Gastrocnemius medialis (tissue), 4 donors: ENCODE measurements at regions not wholly inside any gene's neighbourhood (a gene's known extent, or its start where the extent isn't known, plus 50 kb on each side); places are given as distances from the start of the nearest gene placed in this dataset.

ENCODE experiments used
- ATAC-seq, 2 donors: fragments of 150-250 bp; one replicate each; pipeline ENCODE4 v1.9.1; 2016
- DNase-seq, 2 donors: peaks; one replicate each; pipeline ENCODE4 v3.0.0-alpha.2; 2019
- H3K27ac ChIP-seq, 4 donors: fragments of 200-600 bp; sonication (generic); 1 replicate in 1 of 4; 2 replicates in 3 of 4; pipeline ENCODE4 v1.5.1; 2016 to 2018; ENCODE audit warnings: mild to moderate bottlenecking in 2 of 4, moderate library complexity in 1 of 4
- H3K27me3 ChIP-seq, 3 donors: fragments of 200-600 bp; sonication (generic) in 2 of 3; 1 replicate in 1 of 3; 2 replicates in 2 of 3; pipeline versions ENCODE4 v1.5.1 to v1.6.0; 2016 to 2019; ENCODE audit warnings: mild to moderate bottlenecking in 1 of 3, moderate library complexity in 1 of 3
- H3K36me3 ChIP-seq, 2 donors: fragments of 200-600 bp; sonication (generic) in 1 of 2; one replicate each; pipeline ENCODE4 v1.5.1; 2017 to 2018
- H3K4me1 ChIP-seq, 2 donors: fragments of 200-600 bp; sonication (generic) in 1 of 2; one replicate each; pipeline ENCODE4 v1.5.1; 2016 to 2017; ENCODE audit warnings: mild to moderate bottlenecking in 2 of 2
- H3K4me3 ChIP-seq, 4 donors: fragments of 200-600 bp; sonication (generic) in 3 of 4; 1 replicate in 1 of 4; 2 replicates in 3 of 4; pipeline ENCODE4 v1.5.1; 2016 to 2019; ENCODE audit warnings: mild to moderate bottlenecking in 2 of 4
- H3K9me3 ChIP-seq, 3 donors: fragments of 200-600 bp; sonication (generic) in 2 of 3; 1 replicate in 1 of 3; 2 replicates in 2 of 3; pipeline ENCODE4 v1.5.1; 2016 to 2019
- CTCF ChIP-seq, 5 experiments: fragments of 450-650 bp in 3 of 5; fragments of 200-600 bp in 2 of 5; sonication (generic) in 2 of 5; IDR thresholded peaks in 4 of 5; conservative IDR thresholded peaks in 1 of 5; 1 replicate in 4 of 5; 2 replicates in 1 of 5; pipeline ENCODE4 v1.5.1; 2016 to 2019; ENCODE audit warnings: antibody characterized with exemption in 5 of 5, mild to moderate bottlenecking in 3 of 5, moderate library complexity in 3 of 5
- POLR2A ChIP-seq, 2 donors: fragments of 450-650 bp; IDR thresholded peaks; one replicate each; pipeline ENCODE4 v1.6.1; 2017; ENCODE audit warnings: antibody characterized with exemption in 2 of 2, mild to moderate bottlenecking in 2 of 2, moderate library complexity in 2 of 2
- in situ Hi-C, 4 donors: fragments of 200-750 bp; cut with MboI; loops; one replicate each; pipeline versions ENCODE4 v1.15.0 to v1.8.0; 2017; ENCODE audit warnings: low sequenced_read_pairs in 4 of 4
- intact Hi-C: fragments of 100-400 bp; cut with DNase I; formaldehyde crosslinking; loops from one replicate; pipeline ENCODE4 v1.15.1; 2023; ENCODE audit warnings: low total_unique reads

GRCh38 chr5:74309050-74309449 is 331.5 kb downstream of the ENC1 start:
- ATAC-seq = no peak
- no peak overlapping the region for H3K4me3 ChIP-seq

GRCh38 chr5:74306845-74307244 is 333.7 kb downstream of the ENC1 start:
- TF ChIP-seq POLR2A (IDR thresholded peaks at IDR 0.05) = no peak
- TF ChIP-seq CTCF (IDR thresholded peaks at IDR 0.05 in 4 of 5, conservative IDR thresholded peaks at IDR 0.05 in 1 of 5) = no peak
- intact Hi-C loops (no loop called here), in situ Hi-C loops (no loop called here)
- Histone ChIP-seq H3K27ac (no peak overlapping the region), H3K9me3 (no peaks in the 10 kb centered on the region), H3K4me3 (no peak overlapping the region), H3K4me1 (no peaks in the 10 kb centered on the region), H3K36me3 (no peaks in the 10 kb centered on the region), H3K27me3 (no peaks in the 10 kb centered on the region)
- ATAC-seq (no peak), DNase-seq (no peak)

More at GRCh38 chr5:74309050-74309449, 331.5 kb downstream of the ENC1 start:
- Histone ChIP-seq H3K27ac (no peak overlapping the region), H3K9me3 (no peaks in the 10 kb centered on the region), H3K27me3 (no peaks in the 10 kb centered on the region), H3K4me1 (no peaks in the 10 kb centered on the region), H3K36me3 (no peaks in the 10 kb centered on the region)
- in situ Hi-C loops (no loop called here), intact Hi-C loops (no loop called here)
- DNase-seq = no peak
- no peak for TF ChIP-seq CTCF (IDR thresholded peaks at IDR 0.05 in 4 of 5, conservative IDR thresholded peaks at IDR 0.05 in 1 of 5)
- TF ChIP-seq POLR2A (IDR thresholded peaks at IDR 0.05) = no peak

GRCh38 chr5:74304536-74304935 is 336.0 kb downstream of the ENC1 start:
- Histone ChIP-seq H3K27ac (no peak overlapping the region), H3K27me3 (no peaks in the 10 kb centered on the region), H3K4me1 (no peaks in the 10 kb centered on the region), H3K36me3 (no peaks in the 10 kb centered on the region), H3K4me3 (no peak overlapping the region), H3K9me3 (no peaks in the 10 kb centered on the region)
- no peak for TF ChIP-seq CTCF (IDR thresholded peaks at IDR 0.05 in 4 of 5, conservative IDR thresholded peaks at IDR 0.05 in 1 of 5)
- TF ChIP-seq POLR2A (IDR thresholded peaks at IDR 0.05) = no peak
- no peak for ATAC-seq
- in situ Hi-C loops = no loop called here
- intact Hi-C loops = no loop called here
- no peak for DNase-seq

- TF ChIP-seq CTCF (IDR thresholded peaks at IDR 0.05 in 4 of 5, conservative IDR thresholded peaks at IDR 0.05 in 1 of 5) (no peak), POLR2A (IDR thresholded peaks at IDR 0.05) (no peak)
- H3K27ac ChIP-seq = no peak overlapping the region
- in situ Hi-C loops (no loop called here), intact Hi-C loops (no loop called here)
- H3K4me1 ChIP-seq = no peaks in the 10 kb centered on the region
- DNase-seq (no peak), ATAC-seq (no peak)
- no peaks in the 10 kb centered on the region for H3K27me3 ChIP-seq
- H3K4me3 ChIP-seq = no peak overlapping the region
- no peaks in the 10 kb centered on the region for H3K9me3 ChIP-seq
- no peaks in the 10 kb centered on the region for H3K36me3 ChIP-seq
Measured at GRCh38 chr5:74303578-74303977, 336.9 kb downstream of the ENC1 start.

GRCh38 chr5:74301576-74301975 is 339.0 kb downstream of the ENC1 start:
- Histone ChIP-seq H3K4me3 (no peak overlapping the region), H3K36me3 (no peaks in the 10 kb centered on the region), H3K9me3 (no peaks in the 10 kb centered on the region), H3K4me1 (no peaks in the 10 kb centered on the region), H3K27me3 (no peaks in the 10 kb centered on the region), H3K27ac (no peak overlapping the region)
- ATAC-seq (no peak), DNase-seq (no peak)
- in situ Hi-C loops (no loop called here), intact Hi-C loops (no loop called here)
- TF ChIP-seq CTCF (IDR thresholded peaks at IDR 0.05 in 4 of 5, conservative IDR thresholded peaks at IDR 0.05 in 1 of 5) (no peak), POLR2A (IDR thresholded peaks at IDR 0.05) (no peak)
